ENCODE measurements at regions not wholly inside any gene's neighbourhood (a gene's known extent, or its start where the extent isn't known, plus 50 kb on each side); places are given as distances from the start of the nearest gene placed in this dataset.

DNA sequence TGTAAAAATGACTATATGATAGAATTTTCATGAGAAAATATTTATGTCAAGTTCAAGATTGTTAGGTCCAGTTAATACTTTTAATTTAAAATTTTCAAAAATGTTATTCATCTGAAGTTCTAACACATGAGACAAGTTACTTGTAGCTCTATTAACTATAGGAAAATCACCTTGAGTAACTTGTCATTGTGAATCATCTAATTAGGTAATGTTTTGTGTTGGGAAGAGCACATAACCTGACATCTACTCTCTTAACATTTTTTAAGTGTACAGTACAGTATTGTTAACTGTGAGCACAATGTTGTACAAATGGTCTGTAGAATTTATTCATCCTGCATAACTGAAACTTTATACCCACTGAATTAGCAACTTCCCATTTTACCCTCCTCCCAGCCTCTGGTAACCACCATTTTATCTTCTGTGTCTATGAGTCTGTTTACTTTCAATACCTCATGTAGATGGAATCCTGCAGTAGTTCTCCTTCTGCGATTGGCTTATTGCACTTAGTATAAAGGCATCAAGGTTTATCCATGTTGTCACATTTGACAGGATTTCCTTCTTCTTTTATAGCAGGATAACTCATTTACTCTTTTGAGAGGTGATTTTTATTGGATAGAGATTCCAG lies 54.6 kb downstream of the ARL4A start:
- DNase-seq = no peak

DNA sequence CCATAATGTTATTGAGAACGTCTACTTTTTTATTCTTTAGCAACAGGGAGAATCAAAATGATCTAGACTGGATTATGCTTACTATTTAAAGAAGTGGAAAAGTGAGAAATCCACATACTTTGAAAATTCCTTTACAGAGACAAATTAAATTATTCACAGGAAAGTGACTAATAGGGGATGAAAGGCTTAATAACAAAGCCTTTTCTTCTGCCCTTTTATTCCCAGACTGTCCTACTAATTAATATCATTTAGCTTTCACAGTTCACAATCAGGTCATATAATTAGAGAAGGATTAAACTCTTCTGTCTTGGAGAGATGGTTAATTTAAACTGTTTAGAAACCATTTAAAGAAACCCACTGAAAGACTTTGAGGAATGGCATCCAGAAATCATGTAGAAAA lies 58.8 kb downstream of the ARL4A start:
- DNase-seq = no peak

DNA sequence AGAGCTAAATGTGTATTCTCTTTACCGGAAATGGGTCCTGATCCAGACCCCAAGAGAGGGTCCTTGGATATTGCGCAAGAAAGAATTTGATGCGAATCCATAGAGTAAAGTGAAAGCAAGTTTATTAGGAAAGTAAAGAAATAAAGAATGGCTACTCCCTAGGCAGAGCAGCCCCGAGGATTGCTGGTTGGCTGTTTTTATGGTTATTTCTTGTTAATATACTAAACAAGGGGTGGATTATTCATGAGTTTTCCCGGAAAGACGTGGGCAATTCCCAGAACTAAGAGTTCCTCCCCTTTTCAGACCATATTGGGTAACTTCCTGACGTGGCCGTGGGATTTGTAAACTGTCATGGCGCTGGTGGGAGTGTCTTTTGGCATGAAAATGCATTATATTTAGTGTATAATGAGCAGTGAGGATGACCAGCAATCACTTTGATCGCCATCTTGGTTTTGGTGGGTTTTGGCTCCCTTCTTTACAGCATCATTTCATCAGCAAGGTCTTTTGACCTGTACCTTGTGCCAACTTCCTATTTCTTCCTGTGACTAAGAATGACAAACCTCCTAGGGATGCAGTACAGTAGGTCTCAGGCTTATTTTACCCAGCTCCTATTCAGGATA lies 60.4 kb downstream of the ARL4A start:
- no peak for DNase-seq

DNA sequence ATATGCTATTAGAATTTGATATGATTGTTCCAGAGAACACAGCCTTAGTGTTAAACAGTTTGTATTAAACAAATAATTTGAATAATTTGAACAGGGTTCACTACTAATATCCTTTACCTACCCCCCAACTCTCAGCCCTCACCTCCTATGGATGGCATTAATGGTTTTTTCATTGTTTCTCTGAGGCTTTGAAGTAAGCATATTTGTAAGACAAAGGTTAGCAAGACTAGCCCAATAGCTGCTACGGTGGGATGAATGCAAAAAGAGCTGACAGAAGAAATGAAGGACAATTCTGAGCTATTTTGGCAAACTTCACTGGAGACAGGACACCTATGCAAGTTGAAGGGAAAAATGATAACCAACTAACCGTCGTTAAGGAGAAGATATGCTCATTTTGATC lies 61.6 kb downstream of the ARL4A start:
- DNase-seq = no peak

DNA sequence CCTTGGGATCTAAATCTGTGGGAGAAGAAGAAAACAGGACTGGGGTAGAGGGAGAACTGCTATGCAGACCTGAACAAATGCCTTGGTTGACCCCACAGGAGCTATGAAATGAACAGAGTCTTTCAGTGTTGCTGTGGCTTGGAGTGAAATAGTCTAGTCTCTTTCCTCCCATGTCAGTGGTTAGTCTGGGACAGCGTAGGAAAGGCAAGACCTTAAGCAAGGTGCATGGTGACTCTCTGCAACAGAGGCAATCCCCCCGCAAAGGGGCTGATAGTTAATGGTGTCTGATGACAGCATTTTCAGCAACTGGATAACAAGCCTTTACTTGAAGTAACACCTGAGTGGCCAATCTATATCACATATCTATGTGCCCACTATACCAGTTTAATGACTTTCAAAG lies 62.3 kb downstream of the ARL4A start:
- no peak for DNase-seq

DNA sequence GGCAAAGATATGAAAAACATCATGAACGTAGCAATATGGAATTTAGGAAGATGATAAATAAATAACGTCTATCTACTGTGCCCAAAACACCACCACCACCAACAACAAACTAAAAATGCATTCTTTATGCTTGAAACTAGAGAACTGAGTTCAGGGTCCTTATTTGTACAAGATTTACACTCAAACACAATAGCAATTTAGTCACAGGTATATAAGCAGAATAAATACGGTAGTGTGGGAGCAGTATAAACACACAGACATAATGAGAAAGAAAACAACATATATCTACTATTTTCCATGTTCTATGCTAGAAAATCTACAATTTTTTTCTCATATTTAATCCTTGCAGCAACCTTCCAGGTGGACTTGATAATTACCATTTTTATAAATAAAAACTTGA lies 64.3 kb downstream of the ARL4A start:
- DNase-seq = no peak

DNA sequence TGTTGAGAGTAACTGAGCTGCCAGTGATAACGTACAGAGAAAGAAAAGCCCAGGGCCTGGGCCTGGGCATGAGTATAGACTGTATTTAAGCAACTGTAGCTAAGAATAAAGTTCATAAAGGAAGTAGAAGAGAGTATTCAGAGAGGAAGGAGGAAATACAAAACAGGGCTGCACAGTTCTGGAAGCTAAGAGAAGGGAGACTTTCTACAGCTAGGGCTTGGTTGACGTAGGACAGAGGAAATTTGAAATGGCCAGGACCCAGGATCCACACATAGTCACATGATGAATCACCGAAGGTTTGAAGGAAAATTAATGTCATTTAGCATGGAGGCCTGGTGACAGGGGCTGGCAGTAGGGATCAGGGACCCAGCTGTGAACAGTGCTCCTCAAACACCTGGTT lies 66.7 kb downstream of the ARL4A start:
- DNase-seq = no peak

DNA sequence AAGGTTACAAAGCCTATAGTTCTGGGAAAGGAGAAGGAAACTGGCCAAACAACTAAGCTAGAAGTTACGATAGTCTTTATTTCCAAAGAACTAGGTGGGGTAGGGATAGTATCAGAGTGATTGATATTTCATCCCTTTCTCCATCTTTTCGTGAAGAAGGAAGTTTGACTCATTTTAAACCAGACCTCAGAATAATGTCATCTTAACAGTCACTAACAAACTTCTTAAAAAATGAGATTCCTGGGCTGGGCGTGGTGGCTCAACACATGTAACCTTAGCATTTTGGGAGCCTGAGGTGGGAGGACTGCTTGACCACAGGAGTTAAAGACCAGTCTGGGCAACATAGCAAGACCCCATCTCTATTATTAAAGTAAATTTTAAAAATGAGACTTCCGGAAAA lies 69.4 kb downstream of the ARL4A start:
- no peak for DNase-seq

DNA sequence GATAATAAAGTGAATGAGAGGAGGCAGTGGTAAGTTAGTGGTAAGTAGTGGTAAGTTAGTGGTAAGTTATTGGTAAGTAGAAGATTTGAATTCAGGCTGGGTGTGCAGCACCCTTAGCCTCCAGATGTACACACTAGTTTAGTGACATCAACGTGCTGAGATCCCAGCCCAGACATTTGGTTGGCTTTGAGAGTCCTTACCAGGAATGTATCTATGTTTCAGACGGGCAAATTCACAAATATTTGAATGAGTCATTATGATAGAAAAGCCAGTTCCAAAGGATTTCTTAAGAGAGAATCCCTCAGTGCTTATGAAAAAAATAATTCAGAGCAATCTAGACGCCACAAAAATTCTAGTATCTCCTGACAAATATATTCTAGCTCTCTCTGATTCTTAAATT lies 70.0 kb downstream of the ARL4A start:
- no peak for DNase-seq

DNA sequence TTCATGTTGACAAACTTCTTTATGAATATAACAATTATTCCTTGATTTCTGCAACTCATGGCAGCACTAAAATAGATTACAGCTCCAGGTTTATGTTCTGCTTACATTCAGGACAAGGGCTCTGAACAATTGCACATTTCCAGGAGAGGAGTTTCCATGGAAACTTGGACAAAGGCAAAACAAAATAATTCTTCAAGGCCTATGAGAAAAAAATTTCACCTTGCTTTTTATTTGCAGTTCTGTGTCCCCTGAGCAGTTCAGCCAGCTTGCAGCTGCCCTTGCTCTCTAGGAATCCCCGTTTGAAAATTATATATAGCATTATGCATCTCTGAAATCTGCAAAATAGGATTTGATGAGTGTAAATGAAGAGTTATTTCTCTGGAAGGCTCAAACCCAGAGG lies 71.7 kb downstream of the ARL4A start:
- DNase-seq = no peak

DNA sequence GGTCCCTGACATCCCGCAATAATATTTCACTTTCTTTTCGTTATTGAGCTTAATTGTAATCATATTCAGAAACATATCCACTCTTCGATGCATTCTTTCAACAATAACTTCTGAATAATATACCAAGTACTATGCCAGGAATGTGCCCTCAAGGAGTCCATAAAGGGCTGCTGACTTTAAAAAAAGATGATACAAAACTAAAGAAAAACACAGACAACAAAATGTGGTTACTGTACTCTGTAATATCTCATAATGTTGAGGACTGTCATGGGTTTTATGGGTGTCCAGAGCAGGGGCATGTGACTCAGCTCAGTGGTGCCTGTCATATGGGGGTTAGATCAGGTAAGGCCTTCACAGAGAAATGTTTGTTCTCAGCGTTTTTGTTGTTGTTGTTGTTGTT lies 73.7 kb downstream of the ARL4A start:
- DNase-seq = no peak

DNA sequence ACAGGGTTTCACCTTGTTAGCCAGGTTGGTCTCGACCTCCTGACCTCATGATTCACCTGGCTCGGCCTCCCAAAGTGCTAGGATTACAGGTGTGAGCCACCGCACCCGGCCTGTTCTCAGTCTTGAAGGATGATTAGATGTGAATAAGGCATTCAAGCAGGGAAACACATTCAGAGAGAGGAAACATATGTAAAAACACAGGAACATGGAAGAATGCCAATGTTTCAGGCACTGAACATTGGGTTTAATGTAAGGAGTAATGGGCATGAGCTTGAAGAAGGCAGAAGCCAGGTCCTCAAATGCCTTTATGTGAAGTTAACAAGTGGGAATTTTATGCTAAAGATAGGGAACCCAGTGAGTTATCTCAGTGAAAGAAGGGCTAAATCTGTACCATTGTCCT lies 74.3 kb downstream of the ARL4A start:
- no peak for DNase-seq

DNA sequence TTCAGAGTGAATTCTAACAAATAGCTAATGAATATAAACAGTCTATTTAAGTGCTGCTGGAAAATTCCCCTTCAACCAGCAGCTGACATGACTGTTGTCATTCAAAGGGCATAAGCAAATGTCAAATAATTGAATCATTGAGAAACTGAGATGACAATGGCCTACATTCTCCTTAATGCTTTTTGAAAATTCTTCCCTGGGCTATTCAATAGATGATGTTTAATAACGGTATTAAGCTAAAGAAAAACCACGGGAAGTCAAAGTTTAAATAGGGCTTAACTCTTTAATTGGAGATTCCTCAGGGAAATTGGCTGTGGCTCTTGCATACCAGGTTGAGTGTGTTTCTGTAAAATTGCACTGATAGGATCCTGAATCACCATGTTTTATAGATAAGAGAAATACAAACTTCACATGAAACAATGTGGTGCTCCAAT lies 77.0 kb downstream of the ARL4A start:
- DNase-seq = no peak

DNA sequence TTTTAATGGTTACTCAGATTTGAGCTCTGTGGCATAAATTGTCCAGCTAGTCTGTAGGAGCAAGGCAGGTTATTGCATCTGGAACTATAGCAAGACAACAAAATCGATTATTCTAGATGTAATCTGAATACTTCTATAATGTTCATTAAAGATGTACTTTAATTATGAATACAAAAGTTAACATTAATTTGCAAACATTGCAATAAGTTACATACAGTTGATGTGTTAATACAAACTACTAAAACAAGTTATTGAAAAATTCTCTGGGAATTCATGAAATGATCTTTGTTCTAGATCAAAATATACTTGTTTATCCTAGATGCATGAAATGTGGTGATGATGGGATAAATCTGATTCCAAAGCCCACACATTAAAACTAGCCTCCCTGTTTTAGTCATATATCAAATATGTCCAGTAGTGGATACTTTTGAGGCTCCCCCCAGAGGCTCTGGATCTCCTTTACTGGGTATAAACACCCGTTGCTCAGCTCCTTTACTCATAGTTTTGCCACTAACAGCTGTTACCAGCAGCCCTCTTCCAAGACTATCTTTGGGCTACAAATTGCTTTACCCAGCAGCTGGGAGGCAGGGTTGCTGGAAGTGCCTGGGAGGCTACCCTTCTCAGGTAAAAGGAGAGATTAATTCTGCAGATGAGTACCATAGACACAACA lies 78.1 kb downstream of the ARL4A start:
- no peak for DNase-seq

DNA sequence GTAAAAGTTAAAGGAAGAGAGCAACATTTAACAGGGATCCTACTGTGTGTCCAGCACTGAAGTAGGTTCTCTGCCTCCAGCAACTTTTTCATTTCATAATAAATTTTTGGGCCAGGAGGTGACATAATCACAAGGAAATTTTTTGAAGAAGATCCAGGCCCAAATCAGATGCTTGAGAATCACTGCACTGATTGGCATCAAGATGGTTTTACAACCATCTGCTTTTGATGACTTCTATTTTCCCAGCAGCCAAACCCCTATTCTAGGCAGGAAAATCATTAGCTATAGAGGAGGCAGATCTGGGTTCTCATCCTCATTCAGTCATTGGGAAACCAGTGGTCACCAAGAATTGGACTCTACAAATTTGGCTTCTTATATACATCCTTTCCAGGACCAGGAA lies 79.0 kb downstream of the ARL4A start:
- no peak for DNase-seq

DNA sequence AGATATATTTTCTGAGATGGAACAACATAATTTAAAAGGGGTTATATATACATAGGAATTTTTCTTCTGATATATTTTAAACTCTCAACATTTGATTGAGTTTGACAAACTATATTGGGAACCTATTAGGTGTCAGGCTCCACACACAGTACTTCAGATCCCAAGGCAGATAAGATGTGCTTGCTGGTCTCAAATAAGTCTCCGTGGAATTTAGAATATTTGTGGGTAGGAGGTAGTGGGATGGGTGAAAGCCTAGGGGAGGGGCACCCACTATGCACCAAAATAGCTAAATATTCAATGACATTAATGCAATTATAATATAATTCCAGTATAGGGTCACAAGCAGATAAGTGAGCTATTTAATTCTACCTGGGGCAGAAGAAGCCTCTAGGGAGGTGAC lies 81.5 kb downstream of the ARL4A start:
- DNase-seq = no peak

DNA sequence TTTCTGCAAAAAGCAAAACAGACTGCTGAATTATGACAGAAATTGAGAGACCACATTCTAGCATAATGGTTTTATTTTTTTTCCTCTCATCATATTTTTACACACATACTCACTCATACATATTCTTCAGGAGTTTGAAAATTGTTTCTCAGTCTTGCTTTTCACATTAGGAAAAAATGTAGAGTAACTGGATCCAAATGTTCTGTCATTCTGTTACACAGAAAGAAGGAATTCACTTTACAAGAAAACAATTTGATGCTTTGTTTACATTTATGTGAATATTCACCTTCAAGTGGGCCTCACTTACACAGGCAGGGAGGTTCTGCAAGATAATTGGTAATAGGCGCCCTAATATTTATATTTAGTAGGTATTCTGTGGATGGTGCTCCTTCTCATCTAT lies 82.0 kb downstream of the ARL4A start:
- no peak for DNase-seq

DNA sequence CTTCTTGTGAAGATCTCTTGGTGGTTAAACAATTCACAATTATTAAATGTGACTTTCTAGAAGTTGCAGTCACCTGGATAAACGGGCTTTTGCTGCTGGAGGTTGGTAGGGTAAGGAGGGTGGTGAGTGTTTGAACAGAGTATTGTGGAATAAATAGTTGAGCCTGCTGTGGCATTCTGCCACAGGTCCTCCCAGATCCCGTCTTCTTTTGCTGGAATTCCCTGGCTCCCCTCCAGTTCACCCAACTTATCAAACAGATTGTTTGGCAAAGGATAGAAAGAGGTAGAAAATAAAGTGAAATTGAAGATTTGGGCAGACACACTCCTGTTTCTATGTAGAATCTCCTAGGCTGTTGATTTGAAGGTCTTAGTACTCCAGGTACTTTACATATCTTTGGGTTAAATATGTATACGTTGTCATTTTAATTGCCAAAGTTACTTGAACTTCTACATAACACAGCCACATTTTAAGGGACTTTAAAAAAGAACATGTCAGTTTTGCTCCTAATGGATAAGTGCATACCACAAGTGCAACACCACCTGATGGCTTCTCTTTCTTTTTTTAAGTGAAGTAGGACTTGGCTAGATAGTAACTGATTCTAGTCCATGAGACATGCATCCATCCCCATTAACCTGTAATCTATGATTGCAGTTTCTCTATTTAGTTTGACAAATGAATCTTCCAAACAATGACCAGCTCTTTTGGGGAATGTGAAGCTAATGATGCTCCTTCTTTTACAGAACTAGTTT lies 83.0 kb downstream of the ARL4A start:
- no peak for DNase-seq

DNA sequence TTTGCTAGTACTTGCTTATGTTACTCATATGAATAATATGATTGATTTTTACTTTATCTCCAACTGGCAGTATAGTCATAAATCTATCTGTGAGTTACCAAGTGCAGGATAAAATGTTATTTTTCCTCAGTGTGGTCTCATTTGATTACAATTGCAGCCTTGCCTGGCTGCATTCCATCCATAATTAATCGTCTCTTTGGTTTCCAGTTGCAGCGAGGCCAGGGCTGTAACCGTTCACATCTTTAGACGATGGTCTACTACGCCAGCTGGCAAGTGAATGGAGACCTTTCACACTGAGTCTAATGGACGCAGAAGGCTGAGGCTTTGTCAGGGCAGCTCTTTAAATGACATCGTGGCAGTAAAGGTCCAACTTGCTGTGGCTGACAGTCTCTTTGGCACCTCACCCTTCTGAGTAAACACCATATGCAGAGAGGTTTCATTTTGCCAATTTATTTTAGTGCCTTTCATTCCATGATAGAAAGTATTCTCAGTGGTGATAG lies 84.0 kb downstream of the ARL4A start:
- no peak for DNase-seq

DNA sequence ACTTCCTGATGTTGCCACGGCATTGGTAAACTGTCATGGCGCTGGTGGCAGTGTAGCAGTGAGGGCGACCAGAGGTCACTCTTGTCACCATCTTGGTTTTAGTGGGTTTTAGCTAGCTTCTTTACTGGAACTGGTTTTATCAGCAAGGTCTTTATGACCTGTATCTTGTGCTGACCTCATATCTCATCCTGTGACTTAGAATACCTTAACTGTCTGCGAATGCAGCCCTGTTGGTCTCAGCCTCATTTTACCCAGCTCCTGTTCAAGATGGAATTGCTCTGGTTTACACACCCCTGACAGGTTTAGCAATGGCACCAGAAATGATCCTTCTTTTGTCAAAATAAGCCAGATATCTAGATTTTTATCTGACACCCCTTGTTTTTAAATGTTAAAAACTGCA lies 85.3 kb downstream of the ARL4A start:
- DNase-seq = no peak

DNA sequence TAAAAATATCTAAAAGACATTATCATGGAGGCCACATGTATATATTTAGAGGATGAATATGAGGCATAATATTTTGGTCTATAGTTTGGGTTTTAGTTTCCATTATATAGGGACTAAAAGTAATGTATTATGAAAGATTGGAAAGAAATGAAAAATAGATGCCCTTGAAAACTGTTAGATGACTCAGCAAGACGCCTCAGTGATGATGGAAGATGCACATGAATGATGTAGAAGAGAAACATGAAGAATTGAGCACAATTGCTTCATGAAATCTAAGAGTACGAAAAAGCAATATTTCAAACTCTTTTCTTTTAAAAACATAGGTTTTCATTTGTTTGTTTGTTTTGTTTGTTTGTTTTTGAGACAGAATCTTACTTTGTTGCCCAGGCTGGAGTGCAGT lies 89.8 kb downstream of the ARL4A start:
- no peak for DNase-seq

DNA sequence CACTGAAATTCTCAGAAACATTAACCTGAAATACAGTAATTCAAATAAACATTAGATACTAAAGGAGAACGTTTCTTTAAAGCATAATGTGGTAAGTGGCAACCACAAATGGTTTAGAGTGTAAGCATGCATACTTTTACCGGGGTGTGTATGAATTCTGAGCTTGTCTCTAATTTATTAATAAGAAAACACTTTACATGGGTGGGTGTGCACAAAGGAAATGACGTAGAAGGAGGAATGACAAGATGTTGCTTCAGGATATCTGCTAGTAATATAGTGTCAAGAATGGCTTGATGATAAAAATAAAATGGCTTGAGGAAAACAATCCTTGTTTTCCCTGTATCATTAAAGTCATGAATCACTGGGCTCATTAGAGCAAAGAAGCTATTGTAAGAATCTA lies 92.5 kb downstream of the ARL4A start:
- DNase-seq = no peak

DNA sequence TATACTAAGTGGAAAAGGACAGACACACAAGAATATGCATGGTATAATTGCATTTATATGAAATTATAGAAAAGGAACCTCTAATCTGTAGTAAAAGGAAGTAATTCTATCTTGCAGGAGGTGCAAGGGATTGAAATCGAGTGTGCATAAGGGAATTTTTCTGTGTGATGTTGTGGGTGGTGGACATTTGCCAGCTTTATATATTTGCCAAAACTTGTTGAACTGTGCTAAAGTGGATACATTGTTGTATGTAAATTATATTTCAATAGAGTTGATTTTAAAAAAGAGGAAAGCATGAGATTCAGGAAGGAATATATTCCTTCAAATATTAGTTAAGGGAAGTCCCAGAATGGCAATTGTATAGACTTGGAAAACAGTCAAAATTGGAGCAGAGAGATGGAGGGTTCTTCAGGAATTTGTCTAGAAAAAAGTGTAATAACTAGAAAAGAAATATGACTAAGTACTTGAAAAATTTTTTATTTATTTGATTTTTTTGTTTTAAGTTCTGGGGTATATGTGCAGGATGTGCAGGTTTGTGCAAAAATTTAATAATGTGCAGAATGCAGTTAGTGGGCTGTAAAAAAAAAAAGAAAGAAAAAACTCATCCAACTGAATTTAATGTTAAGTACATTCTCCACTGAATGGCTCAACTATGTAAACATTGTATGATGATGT lies 96.1 kb downstream of the ARL4A start:
- no peak for DNase-seq

Measured in activated CD4-positive, alpha-beta T cell treated with anti-CD3 and anti-CD28 coated beads, Interleukin-2, Interleukin-6, amounts not matched to agents 100 ng/mL and 50 ng/mL, durations not matched to agents 16 hours and 8 hours (primary cell).